ENCODE measurements at regions not wholly inside any gene's neighbourhood (a gene's known extent, or its start where the extent isn't known, plus 50 kb on each side); places are given as distances from the start of the nearest gene placed in this dataset.
"Not testable (repeated sequence)": the region's sequence is repeated elsewhere in the genome, so short reads cannot be mapped to it uniquely, and the experiment has no call there.

GRCh38 chr10:111595173-111595572 lies 518.3 kb downstream of the ADRA2A start:
- Histone ChIP-seq H3K27ac (ENCODE audit: low read length) (no peak overlapping the region), H3K4me3 (ENCODE audit: low read length) (no peak overlapping the region), H3K27me3 (ENCODE audit: control insufficient read depth, insufficient read depth, low read length) (no peaks in the 10 kb centered on the region), H3K36me3 (ENCODE audit: control insufficient read depth, insufficient read depth, low read length) (no peaks in the 10 kb centered on the region), H3K4me1 (ENCODE audit: control insufficient read depth, insufficient read depth, low read length) (no peaks in the 10 kb centered on the region), H3K9me3 (ENCODE audit: control insufficient read depth, low read depth, low read length) (no peaks in the 10 kb centered on the region)
- no peak for DNase-seq
- WGBS (ENCODE audit: insufficient coverage, low lambda C conversion rate) = no CpG with 5 or more reads among the region's 3 CpGs

- H3K27me3 ChIP-seq (ENCODE audit: control insufficient read depth, insufficient read depth, low read length) = no peaks in the 10 kb centered on the region
- no peaks in the 10 kb centered on the region for H3K4me1 ChIP-seq (ENCODE audit: control insufficient read depth, insufficient read depth, low read length)
- peak; percentile 38 to 50 for DNase-seq
- no peak overlapping the region for H3K27ac ChIP-seq (ENCODE audit: low read length)
- WGBS (ENCODE audit: insufficient coverage, low lambda C conversion rate) = no CpG with 5 or more reads among the region's 6 CpGs
- H3K4me3 ChIP-seq (ENCODE audit: low read length) = no peak overlapping the region
- no peaks in the 10 kb centered on the region for H3K36me3 ChIP-seq (ENCODE audit: control insufficient read depth, insufficient read depth, low read length)
- no peaks in the 10 kb centered on the region for H3K9me3 ChIP-seq (ENCODE audit: control insufficient read depth, low read depth, low read length)
Measured at GRCh38 chr10:111598433-111599059, 521.7 kb downstream of the ADRA2A start.

GRCh38 chr10:111599943-111600342 lies 523.1 kb downstream of the ADRA2A start:
- no peak overlapping the region for H3K4me3 ChIP-seq (ENCODE audit: low read length)
- H3K4me1 ChIP-seq (ENCODE audit: control insufficient read depth, insufficient read depth, low read length) = no peaks in the 10 kb centered on the region
- no peak overlapping the region for H3K27ac ChIP-seq (ENCODE audit: low read length)
- no CpG with 5 or more reads among the region's 2 CpGs for WGBS (ENCODE audit: insufficient coverage, low lambda C conversion rate)
- DNase-seq = no peak
- H3K36me3 ChIP-seq (ENCODE audit: control insufficient read depth, insufficient read depth, low read length) = no peaks in the 10 kb centered on the region
- no peaks in the 10 kb centered on the region for H3K9me3 ChIP-seq (ENCODE audit: control insufficient read depth, low read depth, low read length)
- H3K27me3 ChIP-seq (ENCODE audit: control insufficient read depth, insufficient read depth, low read length) = no peaks in the 10 kb centered on the region

GRCh38 chr10:111600772-111601171 lies 523.9 kb downstream of the ADRA2A start:
- no peak overlapping the region for H3K4me3 ChIP-seq (ENCODE audit: low read length)
- no peaks in the 10 kb centered on the region for H3K36me3 ChIP-seq (ENCODE audit: control insufficient read depth, insufficient read depth, low read length)
- H3K27ac ChIP-seq (ENCODE audit: low read length) = no peak overlapping the region
- H3K27me3 ChIP-seq (ENCODE audit: control insufficient read depth, insufficient read depth, low read length) = no peaks in the 10 kb centered on the region
- no peaks in the 10 kb centered on the region for H3K4me1 ChIP-seq (ENCODE audit: control insufficient read depth, insufficient read depth, low read length)
- no peak for DNase-seq
- no peaks in the 10 kb centered on the region for H3K9me3 ChIP-seq (ENCODE audit: control insufficient read depth, low read depth, low read length)
- no CpG with 5 or more reads among the region's 3 CpGs for WGBS (ENCODE audit: insufficient coverage, low lambda C conversion rate)

GRCh38 chr10:111612273-111612672 lies 535.4 kb downstream of the ADRA2A start:
- no peak for DNase-seq
- no CpG with 5 or more reads among the region's 1 CpG for WGBS (ENCODE audit: insufficient coverage, low lambda C conversion rate)
- H3K4me3 ChIP-seq (ENCODE audit: low read length) = no peak overlapping the region
- no peaks in the 10 kb centered on the region for H3K9me3 ChIP-seq (ENCODE audit: control insufficient read depth, low read depth, low read length)
- no peaks in the 10 kb centered on the region for H3K4me1 ChIP-seq (ENCODE audit: control insufficient read depth, insufficient read depth, low read length)
- H3K27ac ChIP-seq (ENCODE audit: low read length) = no peak overlapping the region
- no peaks in the 10 kb centered on the region for H3K36me3 ChIP-seq (ENCODE audit: control insufficient read depth, insufficient read depth, low read length)
- no peaks in the 10 kb centered on the region for H3K27me3 ChIP-seq (ENCODE audit: control insufficient read depth, insufficient read depth, low read length)

- no peak for DNase-seq
- Histone ChIP-seq H3K4me3 (ENCODE audit: low read length) (no peak overlapping the region), H3K27ac (ENCODE audit: low read length) (no peak overlapping the region), H3K9me3 (ENCODE audit: control insufficient read depth, low read depth, low read length) (no peaks in the 10 kb centered on the region), H3K4me1 (ENCODE audit: control insufficient read depth, insufficient read depth, low read length) (no peaks in the 10 kb centered on the region), H3K36me3 (ENCODE audit: control insufficient read depth, insufficient read depth, low read length) (no peaks in the 10 kb centered on the region), H3K27me3 (ENCODE audit: control insufficient read depth, insufficient read depth, low read length) (no peaks in the 10 kb centered on the region)
- WGBS (ENCODE audit: insufficient coverage, low lambda C conversion rate) = no CpG with 5 or more reads among the region's 3 CpGs
Measured at GRCh38 chr10:111634191-111634590, 549.4 kb downstream of the GPAM start.

GRCh38 chr10:111646021-111646420 lies 537.5 kb downstream of the GPAM start:
- Histone ChIP-seq H3K9me3 (ENCODE audit: control insufficient read depth, low read depth, low read length) (no peaks in the 10 kb centered on the region), H3K4me3 (ENCODE audit: low read length) (no peak overlapping the region), H3K27ac (ENCODE audit: low read length) (no peak overlapping the region), H3K36me3 (ENCODE audit: control insufficient read depth, insufficient read depth, low read length) (no peaks in the 10 kb centered on the region), H3K4me1 (ENCODE audit: control insufficient read depth, insufficient read depth, low read length) (no peaks in the 10 kb centered on the region), H3K27me3 (ENCODE audit: control insufficient read depth, insufficient read depth, low read length) (no peaks in the 10 kb centered on the region)
- no CpG with 5 or more reads among the region's 2 CpGs for WGBS (ENCODE audit: insufficient coverage, low lambda C conversion rate)
- DNase-seq = no peak

GRCh38 chr10:111648046-111648445 lies 535.5 kb downstream of the GPAM start:
- H3K9me3 ChIP-seq (ENCODE audit: control insufficient read depth, low read depth, low read length) = no peaks in the 10 kb centered on the region
- H3K27ac ChIP-seq (ENCODE audit: low read length) = no peak overlapping the region
- H3K4me1 ChIP-seq (ENCODE audit: control insufficient read depth, insufficient read depth, low read length) = no peaks in the 10 kb centered on the region
- no peaks in the 10 kb centered on the region for H3K36me3 ChIP-seq (ENCODE audit: control insufficient read depth, insufficient read depth, low read length)
- H3K4me3 ChIP-seq (ENCODE audit: low read length) = no peak overlapping the region
- WGBS (ENCODE audit: insufficient coverage, low lambda C conversion rate) = no CpG with 5 or more reads among the region's 2 CpGs
- H3K27me3 ChIP-seq (ENCODE audit: control insufficient read depth, insufficient read depth, low read length) = no peaks in the 10 kb centered on the region
- no peak for DNase-seq

- H3K9me3 ChIP-seq (ENCODE audit: control insufficient read depth, low read depth, low read length); DNase-seq; H3K27me3 ChIP-seq (ENCODE audit: control insufficient read depth, insufficient read depth, low read length); H3K36me3 ChIP-seq (ENCODE audit: control insufficient read depth, insufficient read depth, low read length); H3K27ac ChIP-seq (ENCODE audit: low read length); H3K4me1 ChIP-seq (ENCODE audit: control insufficient read depth, insufficient read depth, low read length); H3K4me3 ChIP-seq (ENCODE audit: low read length): not testable (repeated sequence)
- 100% methylated on average over 1 of the region's 1 CpG for WGBS (ENCODE audit: insufficient coverage, low lambda C conversion rate)
Measured at GRCh38 chr10:111649080-111649479, 534.5 kb downstream of the GPAM start.

GRCh38 chr10:111650088-111650487 lies 533.5 kb downstream of the GPAM start:
- H3K4me3 ChIP-seq (ENCODE audit: low read length) = no peak overlapping the region
- DNase-seq = no peak
- no peaks in the 10 kb centered on the region for H3K9me3 ChIP-seq (ENCODE audit: control insufficient read depth, low read depth, low read length)
- no CpG with 5 or more reads among the region's 2 CpGs for WGBS (ENCODE audit: insufficient coverage, low lambda C conversion rate)
- no peak overlapping the region for H3K27ac ChIP-seq (ENCODE audit: low read length)
- H3K27me3 ChIP-seq (ENCODE audit: control insufficient read depth, insufficient read depth, low read length) = no peaks in the 10 kb centered on the region
- no peaks in the 10 kb centered on the region for H3K4me1 ChIP-seq (ENCODE audit: control insufficient read depth, insufficient read depth, low read length)
- no peaks in the 10 kb centered on the region for H3K36me3 ChIP-seq (ENCODE audit: control insufficient read depth, insufficient read depth, low read length)

GRCh38 chr10:111656066-111656465 lies 527.5 kb downstream of the GPAM start:
- Histone ChIP-seq H3K9me3 (ENCODE audit: control insufficient read depth, low read depth, low read length) (no peaks in the 10 kb centered on the region), H3K27me3 (ENCODE audit: control insufficient read depth, insufficient read depth, low read length) (no peaks in the 10 kb centered on the region), H3K4me1 (ENCODE audit: control insufficient read depth, insufficient read depth, low read length) (no peaks in the 10 kb centered on the region), H3K36me3 (ENCODE audit: control insufficient read depth, insufficient read depth, low read length) (no peaks in the 10 kb centered on the region), H3K27ac (ENCODE audit: low read length) (no peak overlapping the region), H3K4me3 (ENCODE audit: low read length) (no peak overlapping the region)
- DNase-seq = no peak
